SU-DHL-6 (cell line): ENCODE measurements at regions not wholly inside any gene's neighbourhood (a gene's known extent, or its start where the extent isn't known, plus 50 kb on each side); places are given as distances from the start of the nearest gene placed in this dataset.

Experiments used
- H2AFZ ChIP-seq: fragments of 200-600 bp; sonication (generic); 2 replicates; pipeline ENCODE4 v1.6.1; 2014; ENCODE audit warnings: low read depth, mild to moderate bottlenecking, moderate library complexity, mixed read lengths, antibody characterized with exemption, low read length; ENCODE audit not compliant: severe bottlenecking
- H3F3A ChIP-seq: fragments of 200-600 bp; shearing (Covaris generic); 2 replicates; pipeline ENCODE4 v1.6.0; 2016; ENCODE audit warnings: antibody characterized with exemption, mild to moderate bottlenecking; ENCODE audit not compliant: insufficient read depth
- H3K27ac ChIP-seq: fragments of 200-600 bp; sonication (generic); 2 replicates; pipeline ENCODE4 v1.5.1; 2016; ENCODE audit warnings: low read depth, mild to moderate bottlenecking, low read length, moderate library complexity, mixed read lengths
- H3K27me3 ChIP-seq: fragments of 200-600 bp; sonication (generic), shearing (Covaris generic); 2 replicates; pipeline ENCODE4 v1.6.0; 2014; ENCODE audit warnings: mild to moderate bottlenecking, low read length
- H3K36me3 ChIP-seq: fragments of 200-600 bp; sonication (generic); 2 replicates; pipeline ENCODE4 v1.6.1; 2014; ENCODE audit warnings: mild to moderate bottlenecking, low read length, mixed read lengths
- H3K4me2 ChIP-seq: fragments of 300-600, 200-600 bp; shearing (Covaris generic), sonication (generic); 2 replicates; pipeline ENCODE4 v1.6.0; 2014; ENCODE audit warnings: low read length, low read depth, mild to moderate bottlenecking; ENCODE audit not compliant: poor library complexity, severe bottlenecking
- H3K4me3 ChIP-seq: fragments of 200-600 bp; sonication (generic); 2 replicates; pipeline ENCODE4 v1.5.1; 2014; ENCODE audit warnings: antibody characterized with exemption, low read length, mild to moderate bottlenecking, mixed read lengths; ENCODE audit not compliant: insufficient read depth, poor library complexity, severe bottlenecking
- H3K79me2 ChIP-seq: fragments of 200-600 bp; sonication (generic); 2 replicates; pipeline ENCODE4 v1.6.1; 2014; ENCODE audit warnings: mild to moderate bottlenecking, low read length, moderate library complexity; ENCODE audit not compliant: insufficient read depth
- H3K9ac ChIP-seq: fragments of 200-600 bp; sonication (generic); 2 replicates; pipeline ENCODE4 v1.7.0; 2014; ENCODE audit warnings: mild to moderate bottlenecking, low read length
- H3K9me2 ChIP-seq: fragments of 200-600 bp; sonication (generic); replicated peaks from 2 replicates; pipeline ENCODE4 v1.6.1; 2014; ENCODE audit warnings: low read length; ENCODE audit not compliant: insufficient read depth
- H3K9me3 ChIP-seq: fragments of 200-600 bp; sonication (generic); 2 replicates; pipeline ENCODE4 v1.6.1; 2014; ENCODE audit warnings: low read length, mixed read lengths; ENCODE audit not compliant: insufficient read depth
- H4K20me1 ChIP-seq: fragments of 200-600 bp; sonication (generic); 2 replicates; pipeline ENCODE4 v1.6.1; 2014; ENCODE audit warnings: low read depth, mild to moderate bottlenecking, antibody characterized with exemption, low read length, moderate library complexity, mixed read lengths
- EZH2phosphoT487 ChIP-seq: fragments of 200-600 bp; sonication (generic), shearing (Covaris generic); conservative IDR thresholded peaks from 2 replicates; pipeline ENCODE4 v1.6.1; 2018; ENCODE audit warnings: mild to moderate bottlenecking, antibody characterized with exemption, low read length, moderate library complexity, mixed read lengths
- TF ChIP-seq, protein P1 (sequence below): fragments of 200-600 bp; sonication (generic); IDR thresholded peaks from one replicate; pipeline ENCODE4 v1.5.1; 2017; ENCODE audit warnings: antibody characterized with exemption, mild to moderate bottlenecking, low read length, moderate library complexity; ENCODE audit not compliant: insufficient read depth, poor library complexity, severe bottlenecking

DNA sequence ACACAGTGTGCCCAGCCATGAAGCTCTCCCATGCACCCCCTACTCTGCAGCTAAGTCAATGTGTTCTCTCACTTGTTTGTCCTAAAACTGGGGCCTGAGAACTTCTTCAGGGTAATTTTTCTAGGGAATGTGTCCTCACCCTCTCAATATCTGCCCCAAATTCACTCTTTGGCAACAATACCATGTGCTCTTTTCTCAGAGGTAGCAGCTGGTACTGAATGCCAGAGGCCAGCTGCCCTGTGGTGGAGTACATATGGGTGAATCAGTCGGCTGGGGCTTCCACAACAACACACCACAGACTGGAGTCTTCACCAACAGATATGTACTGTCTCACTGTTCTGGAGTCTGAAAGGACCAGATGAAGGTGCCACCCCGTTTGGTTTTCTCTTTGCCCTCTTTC lies 97.7 kb upstream of the TOP3B start:
- H3F3A ChIP-seq, result no peaks in the 10 kb centered on the region
- no peaks in the 10 kb centered on the region for H4K20me1 ChIP-seq
- no peak overlapping the region for H3K4me2 ChIP-seq
- no peaks in the 10 kb centered on the region for H3K36me3 ChIP-seq
- no peaks in the 10 kb centered on the region for H3K27me3 ChIP-seq
- H3K9ac ChIP-seq, result no peak overlapping the region
- H3K9me3 ChIP-seq, result no peaks in the 10 kb centered on the region
- H2AFZ ChIP-seq, result no peak overlapping the region
- TF ChIP-seq, protein P1, sequence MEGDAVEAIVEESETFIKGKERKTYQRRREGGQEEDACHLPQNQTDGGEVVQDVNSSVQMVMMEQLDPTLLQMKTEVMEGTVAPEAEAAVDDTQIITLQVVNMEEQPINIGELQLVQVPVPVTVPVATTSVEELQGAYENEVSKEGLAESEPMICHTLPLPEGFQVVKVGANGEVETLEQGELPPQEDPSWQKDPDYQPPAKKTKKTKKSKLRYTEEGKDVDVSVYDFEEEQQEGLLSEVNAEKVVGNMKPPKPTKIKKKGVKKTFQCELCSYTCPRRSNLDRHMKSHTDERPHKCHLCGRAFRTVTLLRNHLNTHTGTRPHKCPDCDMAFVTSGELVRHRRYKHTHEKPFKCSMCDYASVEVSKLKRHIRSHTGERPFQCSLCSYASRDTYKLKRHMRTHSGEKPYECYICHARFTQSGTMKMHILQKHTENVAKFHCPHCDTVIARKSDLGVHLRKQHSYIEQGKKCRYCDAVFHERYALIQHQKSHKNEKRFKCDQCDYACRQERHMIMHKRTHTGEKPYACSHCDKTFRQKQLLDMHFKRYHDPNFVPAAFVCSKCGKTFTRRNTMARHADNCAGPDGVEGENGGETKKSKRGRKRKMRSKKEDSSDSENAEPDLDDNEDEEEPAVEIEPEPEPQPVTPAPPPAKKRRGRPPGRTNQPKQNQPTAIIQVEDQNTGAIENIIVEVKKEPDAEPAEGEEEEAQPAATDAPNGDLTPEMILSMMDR, result no peak
- no peak for TF ChIP-seq EZH2phosphoT487
- no peak overlapping the region for H3K4me3 ChIP-seq
- H3K27ac ChIP-seq, result no peak overlapping the region
- no peaks in the 10 kb centered on the region for H3K79me2 ChIP-seq
- H3K9me2 ChIP-seq, result no peaks in the 10 kb centered on the region

DNA sequence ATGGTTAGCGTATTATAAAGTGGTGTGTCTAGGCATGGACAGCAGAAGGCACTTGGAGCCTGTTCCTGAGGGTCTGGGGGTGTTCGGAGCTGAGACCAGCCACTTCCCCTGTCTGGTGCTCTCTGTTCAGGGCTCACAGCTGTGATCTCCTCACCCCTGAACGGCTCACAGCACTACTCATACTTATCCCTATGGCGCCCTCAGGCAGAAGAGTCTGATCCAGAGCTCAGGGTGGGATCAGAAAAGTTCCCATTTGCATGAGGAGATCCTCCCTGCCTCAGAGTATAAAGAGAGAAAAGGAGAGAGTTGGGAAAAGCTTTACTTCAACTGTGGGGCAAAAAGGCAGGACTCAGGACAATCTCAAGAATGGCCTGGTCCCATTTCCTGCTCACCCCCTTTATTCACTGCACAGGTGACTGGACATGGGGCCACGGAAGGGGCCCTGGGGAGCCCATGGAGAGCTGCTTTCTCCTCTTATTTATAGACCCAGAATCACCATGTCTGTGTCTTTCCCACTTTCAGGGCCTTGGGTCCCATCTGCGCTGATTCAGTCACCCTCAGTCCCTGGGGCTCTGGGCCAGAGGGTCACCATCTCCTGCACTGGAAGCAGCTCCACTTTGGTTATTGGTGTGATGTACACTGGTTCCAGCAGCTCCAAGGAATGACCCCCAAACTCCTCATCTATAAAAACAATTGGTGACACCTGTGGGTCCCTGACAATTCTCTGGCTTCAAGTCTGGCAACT lies 97.0 kb upstream of the TOP3B start:
- no peaks in the 10 kb centered on the region for H4K20me1 ChIP-seq
- no peak for TF ChIP-seq EZH2phosphoT487
- TF ChIP-seq, protein P1, result no peak
- H3K4me3 ChIP-seq, result no peak overlapping the region
- H3K79me2 ChIP-seq, result no peaks in the 10 kb centered on the region
- no peaks in the 10 kb centered on the region for H3K9me2 ChIP-seq
- no peak overlapping the region for H3K9ac ChIP-seq
- H3F3A ChIP-seq, result no peaks in the 10 kb centered on the region
- no peak overlapping the region for H3K27ac ChIP-seq
- H2AFZ ChIP-seq, result no peak overlapping the region
- no peaks in the 10 kb centered on the region for H3K9me3 ChIP-seq
- no peaks in the 10 kb centered on the region for H3K27me3 ChIP-seq
- H3K36me3 ChIP-seq, result no peaks in the 10 kb centered on the region
- H3K4me2 ChIP-seq, result no peak overlapping the region

DNA sequence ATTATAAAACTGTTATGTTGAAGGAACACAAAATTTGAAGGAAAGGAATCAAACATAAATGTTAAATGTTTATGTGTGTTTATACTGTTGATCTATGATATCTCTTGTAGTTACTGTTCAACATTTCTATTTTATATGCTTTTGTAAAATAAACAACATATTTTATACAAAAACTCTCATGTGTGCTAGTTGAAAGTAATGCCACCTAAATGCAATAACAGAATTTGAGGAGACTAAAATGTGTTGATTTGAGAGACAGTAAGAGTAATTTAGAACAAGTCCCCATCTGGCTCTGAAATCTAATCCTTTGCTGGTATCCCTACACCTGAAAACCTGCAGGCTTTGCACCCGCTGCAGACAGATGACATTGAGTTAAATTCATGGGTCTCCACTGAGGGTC lies 95.7 kb upstream of the TOP3B start:
- Histone ChIP-seq H3K4me2 (no peak overlapping the region), H3F3A (no peaks in the 10 kb centered on the region), H4K20me1 (no peaks in the 10 kb centered on the region), H3K79me2 (no peaks in the 10 kb centered on the region), H3K36me3 (no peaks in the 10 kb centered on the region), H3K9me3 (no peaks in the 10 kb centered on the region), H3K27ac (no peak overlapping the region), H2AFZ (no peak overlapping the region), H3K4me3 (no peak overlapping the region), H3K27me3 (no peaks in the 10 kb centered on the region), H3K9ac (no peak overlapping the region), H3K9me2 (no peaks in the 10 kb centered on the region)
- no peak for TF ChIP-seq EZH2phosphoT487
- TF ChIP-seq, protein P1, result no peak
